GM18517 (cell line): ENCODE measurements at regions not wholly inside any gene's neighbourhood (a gene's known extent, or its start where the extent isn't known, plus 50 kb on each side); places are given as distances from the start of the nearest gene placed in this dataset.
"Not testable (repeated sequence)": the region's sequence is repeated elsewhere in the genome, so short reads cannot be mapped to it uniquely, and the experiment has no call there.

Source experiments
- ATAC-seq: cut with Tn5 transposase; IDR thresholded peaks from one replicate; pipeline ENCODE4 v1.9.1; 2021; ENCODE audit warnings: mild to moderate bottlenecking, moderate library complexity; ENCODE audit not compliant: unreplicated experiment

GRCh38 chr12:13404111-13404628 is 207.6 kb downstream of the EMP1 start:
- ATAC-seq: no peak

GRCh38 chr12:13391375-13391774 is 194.8 kb downstream of the EMP1 start:
- ATAC-seq: not testable (repeated sequence)

DNA sequence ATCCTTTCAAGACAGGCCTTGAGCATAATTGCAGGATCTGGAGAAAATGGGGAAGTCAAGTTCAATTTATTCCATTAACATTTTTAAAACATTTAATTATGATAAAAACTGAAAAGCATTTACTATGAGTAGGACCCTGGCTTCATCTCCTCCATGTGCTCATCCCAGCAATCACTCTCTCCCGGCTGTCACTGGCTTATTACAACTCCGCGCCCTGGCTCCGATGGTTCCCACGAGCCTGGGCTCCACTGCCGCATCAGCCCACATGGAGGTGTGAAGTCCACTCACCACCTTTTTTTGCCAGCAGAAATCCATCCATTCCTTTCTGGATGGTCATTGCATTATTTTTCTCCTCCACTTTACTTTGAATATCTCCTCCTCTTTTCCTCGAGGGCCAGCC is 194.4 kb downstream of the EMP1 start:
- ATAC-seq: no peak

GRCh38 chr12:13390381-13390861 is 193.9 kb downstream of the EMP1 start:
- ATAC-seq: no peak

GRCh38 chr12:13387101-13387500 is 190.6 kb downstream of the EMP1 start:
- no peak for ATAC-seq

DNA sequence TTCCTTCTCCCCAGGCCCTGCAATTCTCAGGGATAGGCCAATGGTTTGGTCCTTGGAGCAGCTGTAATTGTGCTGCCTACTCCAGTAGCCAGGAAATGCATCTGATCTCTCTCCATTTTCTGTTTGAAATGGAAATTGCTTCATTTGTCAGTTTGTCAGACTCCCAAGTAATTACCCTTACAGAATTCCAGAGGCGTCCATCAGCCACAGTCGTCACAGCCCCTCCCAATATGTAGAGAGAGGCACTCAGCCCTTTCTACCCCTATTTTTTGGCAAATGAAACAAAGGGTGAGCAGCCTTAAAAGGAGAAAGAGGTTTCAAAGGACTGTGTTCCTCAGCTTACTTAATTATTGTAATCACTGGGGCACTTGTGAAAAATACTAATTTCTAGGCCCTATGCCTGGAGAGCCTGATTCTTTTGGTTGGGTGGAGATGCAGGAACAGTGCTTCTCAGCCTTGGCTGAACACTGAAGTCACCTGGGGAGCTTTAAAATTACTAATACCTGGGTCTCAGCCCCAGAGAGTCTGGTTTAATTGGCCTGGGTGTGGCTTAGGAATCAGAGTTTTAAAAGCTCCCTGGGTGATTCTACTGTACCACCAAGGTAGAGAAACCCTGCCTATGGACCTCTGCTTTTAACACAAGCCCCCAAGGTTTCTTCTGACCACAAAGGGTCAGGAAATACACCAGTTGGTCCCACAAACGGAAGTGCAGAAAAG is 190.0 kb downstream of the EMP1 start:
- no peak for ATAC-seq

DNA sequence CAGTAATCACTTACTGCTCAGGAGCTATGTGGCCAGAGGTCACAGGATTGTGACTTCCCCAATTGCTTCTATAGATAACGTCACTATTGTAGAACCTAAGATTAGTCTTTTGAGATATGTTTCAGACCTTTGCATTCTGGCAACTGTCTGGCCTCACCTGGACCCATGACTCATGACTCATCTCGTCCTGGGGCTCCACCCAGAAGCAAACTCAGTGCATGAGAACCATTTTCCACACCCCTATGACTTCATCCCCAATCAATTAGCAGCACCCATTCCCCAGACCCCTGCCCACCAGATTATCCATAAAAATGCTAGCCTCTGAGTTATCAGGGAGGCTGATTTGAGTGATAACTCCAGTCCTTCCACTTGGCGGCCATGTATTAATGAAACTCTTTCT is 186.9 kb downstream of the EMP1 start:
- no peak for ATAC-seq

DNA sequence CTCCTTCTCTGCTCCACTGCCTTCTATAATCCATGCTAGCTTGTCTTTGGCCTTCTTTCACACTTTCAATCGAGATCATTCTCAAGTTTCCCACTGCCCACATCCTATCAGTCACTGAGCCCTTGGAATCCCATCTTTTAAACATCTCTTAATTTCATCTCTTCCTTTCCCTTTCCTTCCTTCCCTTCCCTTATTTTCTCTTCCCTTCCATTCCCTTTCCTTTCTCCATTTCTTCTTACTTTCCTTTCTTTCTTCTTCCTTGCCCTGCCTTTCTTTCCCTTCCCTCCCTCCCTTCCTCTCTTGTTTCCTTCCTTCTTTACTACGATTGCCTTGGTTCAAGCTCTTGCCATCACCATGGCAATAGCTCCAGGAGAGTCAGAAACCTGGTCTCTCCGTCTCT is 183.8 kb downstream of the EMP1 start:
- no peak for ATAC-seq

- ATAC-seq: no peak
These were observed 183.1 kb downstream of the EMP1 start for GRCh38 chr12:13379531-13380188.

GRCh38 chr12:13377698-13378097 is 181.2 kb downstream of the EMP1 start:
- no peak for ATAC-seq

DNA sequence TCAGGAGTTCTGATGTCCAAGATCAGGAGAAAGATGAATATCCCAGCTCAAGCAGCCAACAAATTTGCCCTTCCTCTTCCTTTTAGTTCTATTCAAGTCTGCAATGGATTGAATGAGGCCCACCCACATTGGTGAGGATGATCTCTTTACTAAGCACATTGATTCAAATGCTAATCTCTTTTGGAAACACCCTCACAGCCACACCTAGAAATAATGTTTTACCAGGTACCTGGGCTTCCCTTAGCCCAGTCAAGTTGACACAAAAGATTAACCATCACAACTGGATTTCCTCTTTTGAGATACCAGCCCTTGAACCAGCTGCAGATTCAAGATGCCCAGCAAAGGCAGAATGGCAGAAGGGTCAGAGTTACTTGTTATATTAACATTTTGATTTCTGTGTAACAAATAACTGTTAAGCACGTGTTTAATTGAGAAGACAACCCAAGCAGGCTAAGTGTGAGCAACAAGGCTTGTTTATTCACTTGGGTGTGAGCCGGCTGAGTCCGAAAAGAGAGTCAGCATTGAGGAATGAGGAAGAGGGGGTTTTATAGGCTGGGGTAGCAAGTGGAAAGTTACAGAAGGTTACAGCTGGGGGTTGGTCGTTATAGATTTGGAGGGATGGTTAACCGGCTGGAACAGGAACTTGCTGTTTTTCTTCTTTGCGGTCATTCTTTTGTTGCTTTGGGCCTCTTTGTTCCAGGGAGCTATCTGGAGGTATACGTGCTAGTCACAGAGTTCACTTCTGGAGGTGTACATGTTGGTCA is 180.3 kb downstream of the EMP1 start:
- no peak for ATAC-seq

GRCh38 chr12:13375583-13376345 is 179.2 kb downstream of the EMP1 start:
- no peak for ATAC-seq

- ATAC-seq: no peak
These were observed 178.3 kb downstream of the EMP1 start for GRCh38 chr12:13374793-13375192.

- no peak for ATAC-seq
These were observed 177.3 kb downstream of the EMP1 start for GRCh38 chr12:13373803-13374202.

DNA sequence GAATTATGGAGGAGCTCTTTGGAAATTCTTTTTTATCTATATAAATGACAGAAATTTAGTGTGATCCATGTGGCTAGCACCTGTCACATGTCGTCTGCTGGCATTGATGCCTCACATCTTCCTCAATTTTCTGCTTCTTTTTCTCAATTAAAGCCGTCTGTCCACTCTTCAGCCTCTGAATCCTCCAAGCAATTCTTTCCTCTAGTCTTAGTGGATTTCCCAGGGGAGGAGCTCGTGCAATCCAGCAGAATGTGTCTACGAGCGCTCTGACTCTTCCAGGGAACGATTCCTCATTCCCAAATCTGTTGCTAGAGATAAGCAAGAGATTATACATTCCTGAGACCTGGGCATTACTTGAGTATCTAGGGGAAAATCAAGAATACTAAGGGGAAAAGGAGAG is 176.6 kb downstream of the EMP1 start:
- ATAC-seq: no peak

- no peak for ATAC-seq
These were observed 175.9 kb downstream of the EMP1 start for GRCh38 chr12:13372386-13372785.

DNA sequence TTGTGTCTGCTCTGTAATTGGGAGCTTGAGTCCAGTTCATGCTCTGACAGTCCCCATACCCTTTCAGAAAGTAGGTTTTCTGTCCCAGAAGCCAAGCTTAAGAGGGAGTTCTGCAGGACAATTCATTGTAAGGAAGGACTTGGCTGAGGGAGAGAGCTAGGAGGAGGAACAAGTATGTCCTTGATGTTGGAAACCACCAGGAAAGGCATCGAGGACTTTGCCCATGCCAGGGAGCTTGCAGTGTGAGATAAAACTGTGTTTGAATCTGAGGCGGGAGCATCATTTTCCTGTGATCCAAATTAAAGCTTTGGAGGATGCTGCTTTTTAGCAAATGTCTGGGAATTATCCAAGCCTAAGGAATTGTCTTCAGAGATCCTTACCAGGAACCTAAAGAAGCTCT is 175.3 kb downstream of the EMP1 start:
- no peak for ATAC-seq

GRCh38 chr12:13371367-13371766 is 174.8 kb downstream of the EMP1 start:
- ATAC-seq: no peak

GRCh38 chr12:13369474-13370056 is 173.0 kb downstream of the EMP1 start:
- ATAC-seq: no peak

- ATAC-seq: no peak
These were observed 172.4 kb downstream of the EMP1 start for GRCh38 chr12:13368971-13369370.
